Subcutaneous abdominal adipose tissue (tissue), 5 donors: ENCODE measurements at regions not wholly inside any gene's neighbourhood (a gene's known extent, or its start where the extent isn't known, plus 50 kb on each side); places are given as distances from the start of the nearest gene placed in this dataset.
"Not testable (repeated sequence)": the region's sequence is repeated elsewhere in the genome, so short reads cannot be mapped to it uniquely, and the experiment has no call there.

ENCODE experiments used
- H3K27ac ChIP-seq: one replicate; pipeline ENCODE4 v1.7.0; 2013; ENCODE audit warnings: low read depth, mild to moderate bottlenecking, inconsistent platforms, low read length, moderate library complexity
- H3K27me3 ChIP-seq, 5 donors: one replicate each; pipeline ENCODE4 v1.7.0; 2013; ENCODE audit warnings: low read length in 5 of 5, inconsistent platforms in 1 of 5; ENCODE audit not compliant: control insufficient read depth in 5 of 5, insufficient read depth in 4 of 5
- H3K36me3 ChIP-seq, 5 donors: one replicate each; pipeline ENCODE4 v1.7.0; 2013; ENCODE audit warnings: low read length in 5 of 5; ENCODE audit not compliant: control insufficient read depth in 5 of 5, insufficient read depth in 5 of 5
- H3K4me1 ChIP-seq, 5 donors: one replicate each; pipeline ENCODE4 v1.7.0; 2013; ENCODE audit warnings: low read length in 5 of 5, mild to moderate bottlenecking in 3 of 5, moderate library complexity in 1 of 5; ENCODE audit not compliant: control insufficient read depth in 5 of 5, insufficient read depth in 5 of 5
- H3K4me3 ChIP-seq, 5 donors: one replicate each; pipeline ENCODE4 v1.7.0; 2013; ENCODE audit warnings: low read length in 5 of 5, low read depth in 1 of 5
- H3K9ac ChIP-seq, 5 donors: one replicate each; pipeline ENCODE4 v1.7.0; 2013; ENCODE audit warnings: low read length in 5 of 5, mild to moderate bottlenecking in 4 of 5, moderate library complexity in 3 of 5
- H3K9me3 ChIP-seq, 5 donors: one replicate each; pipeline ENCODE4 v1.7.0; 2013; ENCODE audit warnings: low read length in 5 of 5; ENCODE audit not compliant: control insufficient read depth in 5 of 5
- donor health status: healthy.
- donor health status: healthy.
- donor health status: healthy.
- donor health status: healthy.
- donor health status: healthy.

DNA sequence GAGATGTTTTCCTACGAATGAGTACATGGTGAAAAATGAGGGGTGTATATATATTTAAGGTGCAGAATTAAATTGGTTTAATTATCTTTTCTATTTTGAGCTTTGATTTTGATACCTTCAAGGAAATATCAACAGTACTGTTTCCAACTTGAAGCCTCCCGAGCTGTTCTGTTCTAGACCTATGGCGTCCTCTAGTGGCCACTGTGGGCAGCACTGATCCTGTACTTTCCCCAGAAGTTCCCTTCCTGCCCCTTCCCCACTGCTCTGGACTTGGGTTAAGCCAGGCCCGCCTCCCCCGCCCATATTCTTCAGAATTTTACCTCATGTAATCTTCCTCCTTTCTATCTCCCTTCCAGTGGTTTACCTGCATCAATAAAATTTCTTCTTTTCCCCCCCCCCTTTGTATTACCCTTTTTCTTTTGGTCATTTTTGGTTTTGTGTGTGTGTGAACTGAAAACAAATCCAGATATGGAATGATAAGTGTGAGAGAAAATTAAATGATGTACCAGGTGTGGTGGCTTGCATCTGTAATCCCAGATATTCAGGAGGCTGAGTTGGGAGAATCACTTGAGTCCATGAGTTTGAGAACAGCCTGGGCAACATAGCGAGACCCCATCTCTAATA, 1643.5 kb downstream of the TP53TG3F start:
- Histone ChIP-seq H3K9me3 (peaks cover 0 to 4% (median 0%) of the 10 kb centered on the region in 5 donors), H3K27ac (no peak overlapping the region), H3K27me3 (no peaks in the 10 kb centered on the region), H3K36me3 (no peaks in the 10 kb centered on the region), H3K4me1 (no peaks in the 10 kb centered on the region), H3K4me3 (no peak overlapping the region), H3K9ac (no peak overlapping the region)

GRCh38 chr16:35111772-35112171, 1652.4 kb downstream of the TP53TG3F start:
- not testable (repeated sequence) for H3K27me3 ChIP-seq, H3K4me1 ChIP-seq, H3K9ac ChIP-seq, H3K27ac ChIP-seq, H3K36me3 ChIP-seq, H3K4me3 ChIP-seq
- H3K9me3 ChIP-seq = peaks cover 0 to 13% (median 9%) of the 10 kb centered on the region in 5 donors

GRCh38 chr16:35131429-35131828, 1672.0 kb downstream of the TP53TG3F start:
- no peak overlapping the region for H3K9ac ChIP-seq
- no peaks in the 10 kb centered on the region for H3K36me3 ChIP-seq
- H3K9me3 ChIP-seq = peaks cover 0 to 2% (median 0%) of the 10 kb centered on the region in 5 donors
- H3K27ac ChIP-seq = no peak overlapping the region
- H3K4me1 ChIP-seq = no peaks in the 10 kb centered on the region
- no peaks in the 10 kb centered on the region for H3K27me3 ChIP-seq
- no peak overlapping the region for H3K4me3 ChIP-seq

GRCh38 chr16:35134471-35134870, 1675.1 kb downstream of the TP53TG3F start:
- H3K9me3 ChIP-seq = peaks cover 0 to 2% (median 0%) of the 10 kb centered on the region in 5 donors

DNA sequence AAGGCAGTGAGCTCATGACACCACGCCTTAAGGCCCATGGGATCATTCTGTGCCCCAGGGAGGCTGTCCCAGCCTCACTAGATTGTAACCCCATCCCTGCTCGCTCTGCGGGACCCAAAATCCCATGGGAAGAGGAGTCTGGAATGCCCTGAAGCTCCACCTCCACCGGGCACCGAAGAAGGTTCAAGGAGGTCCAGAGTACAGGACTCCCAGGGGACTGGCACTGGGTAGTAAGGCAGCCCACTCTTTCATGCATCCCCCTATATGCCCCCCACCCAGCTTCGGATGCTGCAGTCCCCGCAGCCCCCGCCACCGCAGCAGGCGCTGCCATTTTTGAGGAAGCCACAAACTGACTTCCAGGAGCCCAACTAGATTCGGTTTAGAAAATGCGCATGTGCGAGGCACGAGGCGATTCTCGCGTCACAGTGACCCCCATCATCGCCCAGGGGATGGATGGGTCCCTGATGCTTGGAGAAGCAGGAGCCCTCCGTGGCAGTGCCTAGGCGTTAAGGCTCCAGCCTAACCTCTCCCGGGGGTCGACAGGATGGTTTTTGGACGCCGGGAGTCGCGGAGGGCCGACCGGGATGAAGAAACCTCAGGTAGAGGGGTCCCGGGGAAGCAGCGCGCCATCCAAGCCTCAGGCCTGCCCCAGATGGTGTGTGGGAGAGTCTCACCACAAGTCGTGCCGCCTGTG, 1681.0 kb downstream of the TP53TG3F start:
- H3K27ac ChIP-seq = no peak overlapping the region
- peaks cover 0 to 4% (median 0%) of the 10 kb centered on the region in 5 donors for H3K27me3 ChIP-seq
- peaks cover 3 to 54% (median 36%) of the 10 kb centered on the region in 5 donors for H3K9me3 ChIP-seq
- H3K4me1 ChIP-seq = peaks cover 0 to 2% (median 0%) of the 10 kb centered on the region in 5 donors
- H3K36me3 ChIP-seq = no peaks in the 10 kb centered on the region
- H3K4me3 ChIP-seq = peak overlapping the region in 1 of 5 donors; percentile 6
- no peak overlapping the region for H3K9ac ChIP-seq

More at GRCh38 chr16:35134471-35134870, 1675.1 kb downstream of the TP53TG3F start:
- Histone ChIP-seq H3K27me3 (no peaks in the 10 kb centered on the region), H3K9ac (no peak overlapping the region), H3K36me3 (no peaks in the 10 kb centered on the region), H3K4me1 (no peaks in the 10 kb centered on the region), H3K27ac (no peak overlapping the region), H3K4me3 (no peak overlapping the region)

- Histone ChIP-seq H3K9ac (no peak overlapping the region), H3K27me3 (peaks cover 0 to 4% (median 0%) of the 10 kb centered on the region in 5 donors), H3K9me3 (peaks cover 3 to 61% (median 42%) of the 10 kb centered on the region in 5 donors), H3K27ac (no peak overlapping the region), H3K4me1 (peaks cover 0 to 2% (median 0%) of the 10 kb centered on the region in 5 donors), H3K36me3 (no peaks in the 10 kb centered on the region), H3K4me3 (no peak overlapping the region)
Observed at GRCh38 chr16:35141303-35141702, 1681.9 kb downstream of the TP53TG3F start.

DNA sequence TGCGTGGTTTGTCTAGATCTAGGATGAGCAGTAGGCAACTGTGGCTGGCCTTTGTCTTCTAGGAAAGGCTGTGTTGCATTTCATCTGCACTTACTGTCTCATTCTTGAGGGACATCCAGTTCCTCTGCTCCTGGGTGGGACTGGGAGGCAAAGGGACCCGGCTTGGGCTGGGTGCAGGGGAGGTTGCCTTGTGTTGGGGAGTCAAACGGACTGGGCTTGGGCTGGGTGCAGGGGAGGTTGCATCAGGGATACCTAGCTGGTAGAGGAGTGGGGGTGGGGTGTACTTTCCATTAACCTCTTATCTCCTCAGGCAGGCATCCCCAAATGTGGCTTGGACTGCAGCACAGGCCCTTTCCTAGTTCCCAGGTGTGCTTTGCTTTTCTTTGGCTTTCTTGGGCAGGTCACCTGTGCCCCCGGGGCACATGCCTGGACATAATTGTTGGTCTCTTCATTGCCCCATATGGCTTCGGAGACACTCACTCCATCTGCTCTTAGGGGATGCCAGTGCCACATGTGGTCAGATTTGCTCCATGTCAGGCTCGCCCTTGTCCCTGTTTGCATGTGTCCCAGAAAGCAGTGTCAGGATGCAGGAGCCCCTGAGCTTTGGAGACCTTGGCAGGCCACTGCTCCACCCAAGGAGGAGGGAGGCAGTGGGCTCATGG, 1682.9 kb downstream of the TP53TG3F start:
- Histone ChIP-seq H3K9me3 (peaks cover 3 to 71% (median 52%) of the 10 kb centered on the region in 5 donors), H3K4me3 (peak overlapping the region in 1 of 5 donors; percentile 1)

GRCh38 chr16:35142809-35143192, 1683.4 kb downstream of the TP53TG3F start:
- no peak overlapping the region for H3K9ac ChIP-seq
- peak overlapping the region in 1 of 5 donors; percentile 1 for H3K4me3 ChIP-seq
- no peak overlapping the region for H3K27ac ChIP-seq
- peaks cover 0 to 2% (median 0%) of the 10 kb centered on the region in 5 donors for H3K4me1 ChIP-seq
- H3K9me3 ChIP-seq = peaks cover 3 to 76% (median 57%) of the 10 kb centered on the region in 5 donors
- peaks cover 0 to 4% (median 0%) of the 10 kb centered on the region in 5 donors for H3K27me3 ChIP-seq
- no peaks in the 10 kb centered on the region for H3K36me3 ChIP-seq

More for the DNA sequence above, 1682.9 kb downstream of the TP53TG3F start:
- no peaks in the 10 kb centered on the region for H3K36me3 ChIP-seq
- H3K4me1 ChIP-seq = peaks cover 0 to 2% (median 0%) of the 10 kb centered on the region in 5 donors
- no peak overlapping the region for H3K9ac ChIP-seq
- peaks cover 0 to 4% (median 0%) of the 10 kb centered on the region in 5 donors for H3K27me3 ChIP-seq
- H3K27ac ChIP-seq = no peak overlapping the region

DNA sequence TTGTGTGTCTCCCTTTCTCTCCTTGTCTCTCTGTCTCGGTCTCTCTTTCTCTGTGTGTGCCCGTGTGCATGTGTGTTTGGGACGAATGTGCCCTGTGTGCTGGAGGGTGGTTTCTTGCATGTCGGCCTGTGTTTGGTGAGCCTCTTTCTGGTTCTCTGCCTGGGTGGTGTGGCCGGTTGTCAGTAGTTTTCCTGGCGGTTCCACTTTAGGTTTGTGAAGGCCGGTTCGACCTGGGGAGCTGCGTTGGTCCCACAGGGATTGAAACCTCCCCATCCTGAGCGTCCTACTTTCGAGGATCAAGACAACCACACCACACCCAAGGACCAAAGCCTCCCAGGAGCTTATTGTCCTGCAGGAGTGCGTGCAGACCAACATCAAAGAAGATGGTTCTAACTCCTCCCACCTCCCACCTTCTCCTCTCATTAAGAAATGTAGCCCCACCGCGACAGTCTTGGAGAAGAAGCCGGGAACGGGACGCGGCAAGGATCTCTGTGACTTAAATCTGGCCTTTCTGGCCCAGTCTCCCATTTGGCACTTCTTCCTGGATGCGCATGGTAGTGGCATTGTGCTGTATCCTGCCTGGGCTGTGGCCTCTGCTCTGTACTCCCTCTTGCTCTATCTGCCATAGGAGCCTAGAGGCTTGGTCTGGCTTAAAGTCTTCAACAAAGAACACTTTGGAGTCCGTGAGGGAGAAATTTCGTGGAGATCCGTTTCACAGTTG, 1685.0 kb downstream of the TP53TG3F start:
- Histone ChIP-seq H3K27ac (no peak overlapping the region), H3K9me3 (peaks cover 3 to 87% (median 63%) of the 10 kb centered on the region in 5 donors), H3K36me3 (no peaks in the 10 kb centered on the region), H3K9ac (no peak overlapping the region), H3K4me1 (peaks cover 0 to 2% (median 0%) of the 10 kb centered on the region in 5 donors), H3K27me3 (peaks cover 0 to 4% (median 0%) of the 10 kb centered on the region in 5 donors), H3K4me3 (peak overlapping the region in 1 of 5 donors; percentile 18)
